ENCODE measurements at regions not wholly inside any gene's neighbourhood (a gene's known extent, or its start where the extent isn't known, plus 50 kb on each side); places are given as distances from the start of the nearest gene placed in this dataset.

GRCh38 chr3:74375653-74376052 lies 238.8 kb downstream of the CNTN3 start:
- DNase-seq = no peak
- Mint-ChIP-seq H3K36me3 (ENCODE audit: unreplicated experiment) (no peaks in the 10 kb centered on the region), H3K4me1 (ENCODE audit: low read depth, unreplicated experiment) (no peaks in the 10 kb centered on the region), H3K4me3 (ENCODE audit: unreplicated experiment) (no peak overlapping the region), H3K27ac (ENCODE audit: unreplicated experiment) (no peak overlapping the region), H3K9me3 (ENCODE audit: unreplicated experiment) (no peaks in the 10 kb centered on the region), H3K27me3 (ENCODE audit: unreplicated experiment) (no peaks in the 10 kb centered on the region)
- no peak for TF ChIP-seq CTCF (IDR thresholded peaks at IDR 0.05; ENCODE audit: partially characterized antibody, unreplicated experiment)

- TF ChIP-seq CTCF (IDR thresholded peaks at IDR 0.05; ENCODE audit: partially characterized antibody, unreplicated experiment) = no peak
- DNase-seq = no peak
- Mint-ChIP-seq H3K9me3 (ENCODE audit: unreplicated experiment) (no peaks in the 10 kb centered on the region), H3K27me3 (ENCODE audit: unreplicated experiment) (no peaks in the 10 kb centered on the region), H3K4me1 (ENCODE audit: low read depth, unreplicated experiment) (no peaks in the 10 kb centered on the region), H3K27ac (ENCODE audit: unreplicated experiment) (no peak overlapping the region), H3K36me3 (ENCODE audit: unreplicated experiment) (no peaks in the 10 kb centered on the region), H3K4me3 (ENCODE audit: unreplicated experiment) (no peak overlapping the region)
Measured at GRCh38 chr3:74372743-74373142, 241.7 kb downstream of the CNTN3 start.

- Mint-ChIP-seq H3K4me1 (ENCODE audit: low read depth, unreplicated experiment) (no peaks in the 10 kb centered on the region), H3K4me3 (ENCODE audit: unreplicated experiment) (no peak overlapping the region), H3K9me3 (ENCODE audit: unreplicated experiment) (no peaks in the 10 kb centered on the region), H3K36me3 (ENCODE audit: unreplicated experiment) (no peaks in the 10 kb centered on the region), H3K27ac (ENCODE audit: unreplicated experiment) (no peak overlapping the region), H3K27me3 (ENCODE audit: unreplicated experiment) (no peaks in the 10 kb centered on the region)
- DNase-seq = no peak
- TF ChIP-seq CTCF (IDR thresholded peaks at IDR 0.05; ENCODE audit: partially characterized antibody, unreplicated experiment) = no peak
Measured at GRCh38 chr3:74370342-74370741, 244.1 kb downstream of the CNTN3 start.

GRCh38 chr3:74366331-74366730 lies 248.1 kb downstream of the CNTN3 start:
- Mint-ChIP-seq H3K4me3 (ENCODE audit: unreplicated experiment) (no peak overlapping the region), H3K4me1 (ENCODE audit: low read depth, unreplicated experiment) (no peaks in the 10 kb centered on the region), H3K27ac (ENCODE audit: unreplicated experiment) (no peak overlapping the region), H3K36me3 (ENCODE audit: unreplicated experiment) (no peaks in the 10 kb centered on the region), H3K27me3 (ENCODE audit: unreplicated experiment) (no peaks in the 10 kb centered on the region), H3K9me3 (ENCODE audit: unreplicated experiment) (no peaks in the 10 kb centered on the region)
- DNase-seq = no peak
- TF ChIP-seq CTCF (IDR thresholded peaks at IDR 0.05; ENCODE audit: partially characterized antibody, unreplicated experiment) = no peak

- Mint-ChIP-seq H3K4me1 (ENCODE audit: low read depth, unreplicated experiment) (no peaks in the 10 kb centered on the region), H3K27ac (ENCODE audit: unreplicated experiment) (no peak overlapping the region), H3K27me3 (ENCODE audit: unreplicated experiment) (no peaks in the 10 kb centered on the region), H3K9me3 (ENCODE audit: unreplicated experiment) (no peaks in the 10 kb centered on the region), H3K36me3 (ENCODE audit: unreplicated experiment) (no peaks in the 10 kb centered on the region), H3K4me3 (ENCODE audit: unreplicated experiment) (no peak overlapping the region)
- no peak for TF ChIP-seq CTCF (IDR thresholded peaks at IDR 0.05; ENCODE audit: partially characterized antibody, unreplicated experiment)
- no peak for DNase-seq
Measured at GRCh38 chr3:74363346-74363745, 251.1 kb downstream of the CNTN3 start.
